Brain microvascular endothelial cell (primary cell): ENCODE measurements at regions not wholly inside any gene's neighbourhood (a gene's known extent, or its start where the extent isn't known, plus 50 kb on each side); places are given as distances from the start of the nearest gene placed in this dataset.

ENCODE experiments used
- DNase-seq: peaks from one replicate; pipeline ENCODE4 v3.0.0-alpha.2; 2020
- H3K27ac ChIP-seq: fragments of 250-450 bp; sonication (Bioruptor Pico); 2 replicates; pipeline ENCODE4 v1.5.1; 2020; ENCODE audit warnings: mild to moderate bottlenecking, moderate library complexity
- H3K27me3 ChIP-seq: fragments of 250-450 bp; sonication (Bioruptor Pico); replicated peaks from 2 replicates; pipeline ENCODE4 v1.5.1; 2020; ENCODE audit warnings: mild to moderate bottlenecking
- H3K36me3 ChIP-seq: fragments of 250-450 bp; sonication (Bioruptor Pico); replicated peaks from 2 replicates; pipeline ENCODE4 v1.5.1; 2020; ENCODE audit warnings: mild to moderate bottlenecking
- H3K4me3 ChIP-seq: 2 replicates; pipeline ENCODE4 v1.5.1; 2011; ENCODE audit warnings: low read depth, mild to moderate bottlenecking, control low read depth, low read length, moderate library complexity
- in situ Hi-C: cut with HindIII; loops from 2 replicates; pipeline ENCODE4 v1.10.0; 2017; ENCODE audit warnings: low sequenced_read_pairs, low pct_ligation_motif_present
- TF ChIP-seq, protein P1 (sequence below): IDR thresholded peaks from 2 replicates; pipeline ENCODE4 v1.5.1; 2011; ENCODE audit warnings: low read depth, mild to moderate bottlenecking, moderate library complexity, low read length, control low read depth, inconsistent platforms; ENCODE audit errors: missing control alignments

DNA sequence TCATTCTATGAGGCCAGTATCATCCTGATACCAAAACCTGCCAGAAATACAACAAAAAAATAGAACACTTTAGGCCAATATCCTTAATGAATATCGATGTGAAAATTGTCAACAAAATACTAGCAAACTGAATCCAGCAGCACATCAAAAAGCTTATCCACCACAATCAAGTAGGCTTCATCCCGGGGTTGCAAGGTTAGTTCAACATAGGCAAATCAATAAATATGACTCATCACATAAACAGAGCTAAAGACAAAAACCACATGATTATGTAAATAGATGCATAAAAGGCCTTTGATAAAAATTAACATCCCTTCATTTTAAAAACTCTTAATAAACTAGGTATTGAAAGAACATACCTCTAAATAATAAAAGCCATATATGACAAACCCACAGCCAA lies 403.2 kb upstream of the AZI2 start:
- TF ChIP-seq, protein P1, sequence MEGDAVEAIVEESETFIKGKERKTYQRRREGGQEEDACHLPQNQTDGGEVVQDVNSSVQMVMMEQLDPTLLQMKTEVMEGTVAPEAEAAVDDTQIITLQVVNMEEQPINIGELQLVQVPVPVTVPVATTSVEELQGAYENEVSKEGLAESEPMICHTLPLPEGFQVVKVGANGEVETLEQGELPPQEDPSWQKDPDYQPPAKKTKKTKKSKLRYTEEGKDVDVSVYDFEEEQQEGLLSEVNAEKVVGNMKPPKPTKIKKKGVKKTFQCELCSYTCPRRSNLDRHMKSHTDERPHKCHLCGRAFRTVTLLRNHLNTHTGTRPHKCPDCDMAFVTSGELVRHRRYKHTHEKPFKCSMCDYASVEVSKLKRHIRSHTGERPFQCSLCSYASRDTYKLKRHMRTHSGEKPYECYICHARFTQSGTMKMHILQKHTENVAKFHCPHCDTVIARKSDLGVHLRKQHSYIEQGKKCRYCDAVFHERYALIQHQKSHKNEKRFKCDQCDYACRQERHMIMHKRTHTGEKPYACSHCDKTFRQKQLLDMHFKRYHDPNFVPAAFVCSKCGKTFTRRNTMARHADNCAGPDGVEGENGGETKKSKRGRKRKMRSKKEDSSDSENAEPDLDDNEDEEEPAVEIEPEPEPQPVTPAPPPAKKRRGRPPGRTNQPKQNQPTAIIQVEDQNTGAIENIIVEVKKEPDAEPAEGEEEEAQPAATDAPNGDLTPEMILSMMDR, result no peak
- Histone ChIP-seq H3K27me3 (no peaks in the 10 kb centered on the region), H3K4me3 (no peak overlapping the region), H3K27ac (no peak overlapping the region), H3K36me3 (no peaks in the 10 kb centered on the region)
- in situ Hi-C loops, result no loop called here
- no peak for DNase-seq

GRCh38 chr3:28752290-28752689 lies 403.7 kb upstream of the AZI2 start:
- in situ Hi-C loops, result no loop called here
- H3K4me3 ChIP-seq, result no peak overlapping the region
- no peak overlapping the region for H3K27ac ChIP-seq
- H3K27me3 ChIP-seq, result no peaks in the 10 kb centered on the region
- DNase-seq, result no peak
- H3K36me3 ChIP-seq, result no peaks in the 10 kb centered on the region
- TF ChIP-seq, protein P1, result no peak

GRCh38 chr3:28756056-28756455 lies 407.4 kb upstream of the AZI2 start:
- Histone ChIP-seq H3K4me3 (no peak overlapping the region), H3K36me3 (no peaks in the 10 kb centered on the region), H3K27me3 (no peaks in the 10 kb centered on the region), H3K27ac (no peak overlapping the region)
- in situ Hi-C loops, result no loop called here
- TF ChIP-seq, protein P1, result no peak
- no peak for DNase-seq

- no peaks in the 10 kb centered on the region for H3K36me3 ChIP-seq
- H3K27me3 ChIP-seq, result no peaks in the 10 kb centered on the region
- TF ChIP-seq, protein P1, result no peak
- DNase-seq, result no peak
- no peak overlapping the region for H3K27ac ChIP-seq
- in situ Hi-C loops, result no loop called here
- H3K4me3 ChIP-seq, result no peak overlapping the region
These were observed 409.5 kb upstream of the AZI2 start for GRCh38 chr3:28758115-28758514.

DNA sequence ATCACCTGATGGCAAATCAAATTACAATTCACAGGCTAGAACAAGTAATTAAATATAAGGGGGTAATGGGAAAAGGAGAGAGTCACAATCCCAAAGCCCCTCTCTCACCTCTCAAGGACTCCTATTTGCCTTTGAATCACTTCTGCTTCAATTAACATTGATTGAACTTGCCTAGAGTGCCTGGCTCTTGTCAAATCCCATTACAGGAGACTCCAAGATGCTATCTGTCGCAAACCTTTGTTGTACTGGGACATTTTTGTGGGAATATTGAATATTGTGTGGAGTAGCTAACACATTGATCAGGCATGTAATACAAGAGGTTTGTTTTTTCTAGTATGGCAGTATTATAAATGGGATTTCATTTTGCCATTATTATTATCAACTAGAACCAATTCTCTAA lies 412.8 kb upstream of the AZI2 start:
- no peaks in the 10 kb centered on the region for H3K36me3 ChIP-seq
- TF ChIP-seq, protein P1, result no peak
- in situ Hi-C loops, result no loop called here
- H3K4me3 ChIP-seq, result no peak overlapping the region
- no peak for DNase-seq
- H3K27me3 ChIP-seq, result no peaks in the 10 kb centered on the region
- H3K27ac ChIP-seq, result no peak overlapping the region

- in situ Hi-C loops, result no loop called here
- no peaks in the 10 kb centered on the region for H3K36me3 ChIP-seq
- TF ChIP-seq, protein P1, result no peak
- H3K27ac ChIP-seq, result no peak overlapping the region
- no peaks in the 10 kb centered on the region for H3K27me3 ChIP-seq
- DNase-seq, result no peak
- H3K4me3 ChIP-seq, result no peak overlapping the region
These were observed 416.6 kb upstream of the AZI2 start for GRCh38 chr3:28765194-28765593.
